HFF-Myc (cell line): ENCODE measurements at regions not wholly inside any gene's neighbourhood (a gene's known extent, or its start where the extent isn't known, plus 50 kb on each side); places are given as distances from the start of the nearest gene placed in this dataset.

Experiments used
- DNase-seq: peaks from one replicate; pipeline ENCODE4 v3.0.0-alpha.2; 2011; ENCODE audit warnings: low read depth; ENCODE audit errors: extremely low read depth
- H3K4me3 ChIP-seq: replicated peaks from 2 replicates; pipeline ENCODE4 v1.5.1; 2011; ENCODE audit warnings: low read depth, mild to moderate bottlenecking, control low read depth, low read length
- CTCF ChIP-seq: IDR thresholded peaks from 2 replicates; pipeline ENCODE4 v1.5.1; 2012; ENCODE audit warnings: mild to moderate bottlenecking, low read depth, low read length, control low read depth; ENCODE audit errors: missing control alignments

GRCh38 chr1:5312862-5313261 is 658.5 kb downstream of the AJAP1 start:
- DNase-seq, result no peak
- no peak overlapping the region for H3K4me3 ChIP-seq
- TF ChIP-seq CTCF, result no peak

GRCh38 chr1:5312293-5312674 is 657.9 kb downstream of the AJAP1 start:
- DNase-seq, result no peak
- TF ChIP-seq CTCF, result no peak
- no peak overlapping the region for H3K4me3 ChIP-seq

- no peak for DNase-seq
- H3K4me3 ChIP-seq, result no peak overlapping the region
- no peak for TF ChIP-seq CTCF
Measured at GRCh38 chr1:5311634-5312292, 657.4 kb downstream of the AJAP1 start.

GRCh38 chr1:5311147-5311546 is 656.7 kb downstream of the AJAP1 start:
- DNase-seq, result no peak
- H3K4me3 ChIP-seq, result no peak overlapping the region
- TF ChIP-seq CTCF, result no peak

- no peak for DNase-seq
- H3K4me3 ChIP-seq, result no peak overlapping the region
- TF ChIP-seq CTCF, result no peak
Measured at GRCh38 chr1:5308249-5308648, 653.8 kb downstream of the AJAP1 start.

GRCh38 chr1:5304702-5305101 is 650.3 kb downstream of the AJAP1 start:
- no peak overlapping the region for H3K4me3 ChIP-seq
- TF ChIP-seq CTCF, result no peak
- DNase-seq, result no peak

GRCh38 chr1:5298376-5298775 is 644.0 kb downstream of the AJAP1 start:
- DNase-seq, result no peak
- no peak overlapping the region for H3K4me3 ChIP-seq
- TF ChIP-seq CTCF, result no peak
